ENCODE measurements at regions not wholly inside any gene's neighbourhood (a gene's known extent, or its start where the extent isn't known, plus 50 kb on each side); places are given as distances from the start of the nearest gene placed in this dataset.
"Not testable (repeated sequence)": the region's sequence is repeated elsewhere in the genome, so short reads cannot be mapped to it uniquely, and the experiment has no call there.

DNA sequence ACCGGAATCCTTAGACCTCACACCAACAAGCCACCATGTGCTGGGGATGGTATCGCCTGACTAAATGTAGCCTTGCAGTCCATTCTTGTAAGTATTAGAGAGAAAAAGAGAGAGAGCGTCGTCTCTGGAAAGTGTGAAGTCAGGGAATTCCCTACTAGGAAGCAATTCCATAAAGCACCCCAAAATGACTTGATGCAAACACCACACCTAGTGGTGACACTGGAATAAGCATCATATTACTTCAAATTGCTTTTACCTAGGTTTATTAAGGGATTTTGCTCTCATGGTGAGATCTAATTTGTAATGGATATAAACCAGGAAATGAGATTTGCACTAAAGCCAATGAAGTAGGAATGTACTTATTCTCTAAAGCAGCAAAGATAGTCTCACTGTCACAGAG lies 111.4 kb upstream of the METTL9 start:
- DNase-seq; intact Hi-C loops (cut with DNase I): not testable (repeated sequence)

DNA sequence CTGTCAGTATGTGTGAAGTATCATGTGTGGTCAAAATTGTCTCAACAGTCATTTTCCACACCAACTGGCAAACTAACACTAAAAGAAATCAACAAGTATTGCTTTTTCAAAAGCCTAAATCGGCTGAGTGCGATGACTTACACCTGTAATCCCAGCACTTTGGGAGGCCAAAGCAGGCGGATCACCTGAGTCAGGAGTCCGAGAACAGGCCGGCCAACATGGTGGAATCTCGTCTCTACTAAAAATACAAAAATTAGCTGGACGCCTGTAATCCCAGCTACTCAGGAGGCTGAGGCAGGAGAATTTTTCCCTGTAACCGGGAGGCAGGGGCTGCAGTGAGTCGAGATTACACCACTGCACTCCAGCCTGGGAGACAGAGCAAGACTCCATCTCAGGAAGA lies 100.3 kb upstream of the METTL9 start:
- DNase-seq, result peak in 9 of 42 donors; percentile 0 to 41 (median 10)
- intact Hi-C loops (cut with DNase I), result not testable (repeated sequence)

DNA sequence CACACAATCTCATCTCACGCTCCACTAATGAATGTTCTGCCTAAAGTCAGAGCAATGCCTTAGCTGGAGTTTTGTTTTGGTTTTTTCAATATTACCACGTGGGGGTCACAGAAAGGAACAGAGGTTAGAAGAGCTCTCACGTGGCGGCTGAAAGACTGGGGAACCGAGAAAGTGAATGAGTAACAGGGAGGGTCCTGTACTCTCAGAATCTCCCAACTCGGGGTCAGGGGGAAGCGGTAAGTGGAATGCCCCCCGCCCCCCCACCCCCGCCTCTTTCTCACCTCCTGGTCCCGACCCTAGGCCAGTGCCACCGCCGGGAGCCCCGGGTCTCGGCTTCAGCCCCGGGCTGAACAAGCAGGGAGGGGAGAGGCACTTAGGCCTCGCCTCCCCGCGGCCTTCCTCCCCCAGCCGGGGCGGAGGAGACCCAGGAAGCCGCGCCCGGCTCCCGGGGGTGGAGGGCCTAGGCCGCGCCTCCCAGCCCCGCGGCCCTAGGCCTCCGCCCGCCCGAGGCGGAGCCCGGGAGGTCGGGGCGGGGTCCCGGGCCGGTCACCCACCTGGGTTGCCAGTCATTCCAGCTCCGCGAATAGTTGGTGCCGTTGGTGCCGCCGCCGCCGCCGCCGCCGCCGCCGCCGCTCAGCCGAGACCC lies 98.0 kb upstream of the METTL9 start:
- intact Hi-C loops (cut with DNase I), result not testable (repeated sequence)

DNA sequence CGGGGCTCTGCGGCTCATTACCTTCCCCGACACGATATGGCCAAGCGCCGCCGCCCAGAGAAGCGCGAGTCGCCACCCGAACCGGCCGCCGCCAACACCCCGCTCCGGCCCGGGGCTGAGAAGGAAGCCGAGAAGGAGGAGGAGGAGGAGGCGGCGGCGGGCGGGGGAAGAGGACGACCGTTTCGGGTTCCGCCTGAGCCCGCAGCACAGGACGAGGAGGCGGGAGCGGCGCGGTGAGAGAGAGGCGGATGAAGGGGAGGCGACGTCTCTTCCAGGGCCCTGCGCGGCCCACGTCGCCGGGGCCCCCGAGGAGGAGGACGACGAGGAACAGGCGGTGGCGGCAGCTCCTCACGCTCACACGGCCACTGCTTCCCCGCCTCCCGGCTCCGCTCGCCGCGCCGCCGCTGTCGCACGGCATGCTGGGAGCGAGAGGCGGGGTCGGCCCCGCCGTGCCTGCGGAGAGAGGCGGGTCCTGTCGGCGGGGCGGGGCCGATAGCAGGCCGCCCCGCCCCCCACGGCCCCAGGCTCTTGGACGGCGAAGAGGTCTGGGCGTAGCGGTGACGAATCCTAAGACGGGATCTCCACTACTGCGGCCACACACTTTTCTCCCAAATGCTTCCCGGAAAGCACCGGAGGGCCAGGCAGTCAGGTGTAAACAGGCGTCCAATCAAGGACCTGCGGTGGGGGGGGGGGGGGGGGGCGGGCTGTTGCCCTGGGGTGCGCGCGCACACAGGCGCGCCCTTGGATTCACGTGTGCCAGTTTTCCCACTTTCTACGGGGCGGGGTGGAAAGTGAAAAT lies 97.3 kb upstream of the METTL9 start:
- intact Hi-C loops (cut with DNase I), result no loop called here
- peak; percentile 74 to 99 (median 96) for DNase-seq

More for the DNA sequence above, 98.0 kb upstream of the METTL9 start:
- DNase-seq, result peak in 24 of 42 donors; percentile 3 to 55 (median 18)

- intact Hi-C loops (cut with DNase I), result not testable (repeated sequence)
- DNase-seq, result peak in 12 of 42 donors; percentile 0 to 37 (median 8)
These were observed 95.8 kb upstream of the METTL9 start for GRCh38 chr16:21503574-21503920.

GRCh38 chr16:21503941-21504832 lies 95.2 kb upstream of the METTL9 start:
- intact Hi-C loops (cut with DNase I), result not testable (repeated sequence)
- peak in 31 of 42 donors; percentile 0 to 40 (median 9) for DNase-seq

- intact Hi-C loops (cut with DNase I), result not testable (repeated sequence)
- peak in 16 of 42 donors; percentile 1 to 39 (median 6) for DNase-seq
These were observed 93.4 kb upstream of the METTL9 start for GRCh38 chr16:21505751-21506520.

DNA sequence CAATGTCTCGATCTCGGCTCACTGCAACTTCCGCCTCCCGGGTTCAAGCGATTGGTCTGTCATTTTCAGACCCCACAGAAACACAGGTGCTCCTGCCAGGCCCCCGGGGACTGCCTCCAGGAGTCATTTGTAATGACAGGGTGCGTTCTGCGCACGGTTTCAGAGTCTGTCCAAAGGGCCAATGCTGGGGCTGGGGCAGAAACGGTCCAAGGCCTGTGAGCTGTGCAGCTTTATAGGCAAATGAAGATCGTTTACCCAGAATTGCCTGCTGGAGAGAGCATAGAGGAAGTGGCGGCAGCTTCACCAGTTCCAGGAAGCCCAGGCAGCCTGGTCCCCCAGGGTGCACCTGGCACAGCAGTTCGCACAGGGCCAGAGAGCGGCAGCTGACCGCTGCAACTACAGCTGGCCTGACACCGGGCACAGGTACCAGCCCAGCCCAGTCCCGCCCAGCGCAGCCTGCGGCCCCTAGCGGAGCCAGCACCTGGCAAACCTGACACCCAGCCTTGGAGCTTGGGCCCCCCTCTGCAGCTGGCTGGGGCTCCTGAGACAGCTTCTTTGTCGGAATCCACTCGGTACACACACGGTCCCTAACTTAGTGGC lies 92.4 kb upstream of the METTL9 start:
- DNase-seq, result peak in 32 of 42 donors; percentile 11 to 65 (median 32)
- intact Hi-C loops (cut with DNase I), result not testable (repeated sequence)

DNA sequence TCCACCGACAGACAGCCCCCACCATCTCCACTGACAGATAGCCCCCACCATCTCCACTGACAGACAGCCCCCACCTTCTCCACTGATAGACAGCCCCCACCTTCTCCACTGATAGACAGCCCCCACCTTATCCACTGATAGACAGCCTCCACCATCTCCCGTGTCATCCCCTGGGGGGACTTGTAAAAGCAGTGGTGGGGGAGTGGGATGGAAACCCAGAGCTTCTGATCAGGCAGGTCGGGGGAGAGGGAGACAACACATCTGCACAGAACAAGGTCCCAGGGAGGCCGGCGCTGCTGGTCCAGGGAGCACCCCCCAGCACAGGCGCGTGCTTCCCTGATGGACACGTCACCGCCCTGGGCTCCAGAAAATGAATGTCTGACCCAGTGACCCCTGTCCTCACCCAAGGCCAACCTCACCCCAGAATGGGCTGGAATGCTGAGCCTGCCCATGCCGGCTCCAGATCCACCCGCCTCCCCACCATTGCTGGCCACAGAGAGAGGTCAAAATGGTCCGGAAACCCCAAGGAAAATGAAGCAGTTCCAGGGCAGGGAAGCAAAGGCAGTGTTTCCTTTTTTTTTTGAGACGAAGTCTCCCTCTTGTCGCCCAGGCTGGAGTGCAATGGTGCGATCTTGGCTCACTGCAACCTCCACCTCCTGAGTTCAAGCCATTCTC lies 91.6 kb upstream of the METTL9 start:
- intact Hi-C loops (cut with DNase I), result not testable (repeated sequence)
- DNase-seq, result peak in 27 of 42 donors; percentile 2 to 65 (median 25)

DNA sequence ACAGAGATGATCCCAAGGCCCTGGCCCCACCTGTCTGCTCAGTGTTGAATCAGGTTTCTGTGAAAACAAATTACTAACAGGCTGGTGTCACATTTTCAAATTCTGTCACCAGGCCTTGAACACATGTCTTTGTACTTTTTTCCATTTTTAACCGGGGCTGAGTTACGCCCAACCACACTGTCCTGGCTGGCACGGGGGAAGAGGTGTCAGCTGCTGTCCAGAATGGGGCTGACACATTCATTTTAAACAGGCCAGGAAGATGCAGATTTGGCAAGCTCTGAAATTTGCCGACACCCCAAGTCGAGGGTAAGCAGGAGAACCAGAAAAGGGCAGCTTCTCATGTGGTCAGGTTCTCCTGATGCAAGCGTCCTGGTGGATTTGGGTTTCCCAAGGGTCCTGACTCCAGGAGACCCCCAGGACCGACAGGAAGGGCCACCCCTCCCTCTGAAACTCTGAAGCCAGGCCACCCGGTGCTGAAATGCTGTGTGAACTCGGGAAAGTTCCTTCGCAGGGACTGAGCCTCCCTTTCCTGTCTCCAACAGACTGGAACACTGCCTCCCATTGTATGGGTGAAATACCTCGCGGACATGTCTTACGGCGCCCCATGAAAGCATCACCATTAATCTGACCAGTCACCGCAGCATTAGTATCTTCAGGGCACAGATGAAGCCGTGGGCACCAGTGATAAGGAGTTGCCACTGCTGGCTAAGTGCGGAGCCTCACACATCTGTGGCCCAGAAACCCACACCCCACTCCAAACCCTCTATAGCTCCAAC lies 90.5 kb upstream of the METTL9 start:
- peak in 22 of 42 donors; percentile 1 to 45 (median 16) for DNase-seq
- intact Hi-C loops (cut with DNase I), result not testable (repeated sequence)

DNA sequence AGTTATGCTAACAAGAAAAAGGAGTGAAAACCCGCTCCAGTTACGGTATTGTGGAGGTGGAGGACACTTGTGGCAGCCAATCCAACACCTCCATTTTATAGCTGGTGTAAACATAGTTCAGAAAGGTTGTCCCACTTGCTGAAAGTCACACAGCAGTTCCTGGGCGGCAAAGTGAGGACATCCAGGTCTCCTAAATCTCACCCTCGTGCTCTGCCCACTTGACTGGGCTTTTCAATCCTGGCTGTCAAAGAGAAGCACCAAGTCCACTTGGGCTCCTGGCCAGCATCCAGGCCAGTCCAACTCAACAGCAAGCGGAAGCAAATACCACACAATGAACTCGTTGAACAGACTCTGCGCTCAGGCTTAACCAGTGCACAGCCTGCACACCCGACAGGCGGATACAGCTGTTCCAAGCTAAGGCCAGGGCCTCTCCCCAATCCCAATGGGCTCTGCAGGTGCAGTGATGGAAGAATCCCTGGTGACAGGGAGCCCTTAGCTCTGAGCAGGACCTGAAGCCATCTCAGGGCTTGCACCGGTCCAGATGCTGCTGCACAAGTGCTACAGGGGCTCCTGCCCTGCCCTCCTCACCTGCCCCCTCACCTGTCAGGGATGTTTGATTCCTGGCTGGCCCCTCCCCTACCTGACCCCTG lies 89.8 kb upstream of the METTL9 start:
- intact Hi-C loops (cut with DNase I), result loop anchor here (10.0 kb wide), 1 partner anchor 85 kb away; the partner anchor contains the start of gene METTL9
- DNase-seq, result peak in 32 of 42 donors; percentile 44 to 82 (median 64)

GRCh38 chr16:21510869-21511255 lies 88.5 kb upstream of the METTL9 start:
- DNase-seq, result peak in 14 of 42 donors; percentile 0 to 42 (median 9)
- intact Hi-C loops (cut with DNase I), result loop anchor here (10.0 kb wide), 1 partner anchor 84 kb away; the partner anchor contains the start of gene METTL9

- DNase-seq, result peak in 32 of 42 donors; percentile 47 to 89 (median 62)
These were observed 87.8 kb upstream of the METTL9 start for GRCh38 chr16:21511315-21512210.

DNA sequence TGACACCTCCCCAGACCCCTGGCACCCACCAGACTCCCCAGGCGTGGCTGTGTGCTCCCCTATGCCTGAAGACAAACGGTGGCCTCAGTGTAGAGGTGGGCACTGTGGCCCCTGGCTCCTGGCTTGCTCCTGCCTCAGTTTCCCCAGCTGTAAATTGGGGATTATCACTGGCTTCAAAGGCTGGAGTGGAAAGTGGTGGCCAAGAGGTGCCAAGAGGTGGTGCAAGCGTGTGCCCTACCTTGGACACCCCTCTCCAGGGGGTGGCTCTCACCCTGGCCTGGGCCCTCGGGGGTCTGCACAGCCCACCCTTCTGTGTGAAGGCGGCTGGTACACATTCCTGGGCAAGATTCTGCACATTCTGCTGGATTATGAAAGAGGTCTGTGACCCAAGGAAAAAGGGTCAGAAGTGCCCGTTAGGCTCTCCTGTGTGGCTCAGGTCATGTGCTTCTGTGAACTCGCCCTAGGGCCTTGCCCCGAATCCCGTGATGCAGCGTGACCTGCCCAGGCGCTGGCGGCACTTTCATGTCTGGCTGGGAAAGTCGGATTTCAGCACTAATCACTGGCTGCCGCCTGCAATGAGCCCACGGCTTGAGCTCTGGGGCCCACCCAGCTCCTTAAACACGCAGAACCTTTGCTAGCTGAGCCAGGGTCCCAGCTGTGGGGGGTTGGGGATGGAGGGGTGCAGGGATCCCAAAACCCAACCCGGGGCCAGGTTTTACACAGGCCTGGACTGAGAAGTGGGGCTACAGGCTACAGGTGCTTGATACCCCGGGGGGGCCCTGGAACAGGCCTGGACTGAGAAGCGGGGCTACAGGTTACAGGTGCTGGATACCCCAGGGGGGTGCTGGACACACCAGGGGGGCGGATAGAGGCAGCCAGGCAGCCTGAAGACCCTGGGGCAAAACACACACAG lies 86.8 kb upstream of the METTL9 start:
- intact Hi-C loops (cut with DNase I), result loop anchor here (10.0 kb wide), 1 partner anchor 82 kb away; the partner anchor contains the start of gene METTL9
- peak in 19 of 42 donors; percentile 0 to 52 (median 26) for DNase-seq

More at GRCh38 chr16:21511315-21512210, 87.8 kb upstream of the METTL9 start:
- intact Hi-C loops (cut with DNase I), result loop anchor here (10.0 kb wide), 1 partner anchor 83 kb away; the partner anchor contains the start of gene METTL9

Data from head of caudate nucleus (tissue), 42 donors.